OCI-LY7 (cell line): ENCODE measurements at regions not wholly inside any gene's neighbourhood (a gene's known extent, or its start where the extent isn't known, plus 50 kb on each side); places are given as distances from the start of the nearest gene placed in this dataset.

Experiments
- EZH2phosphoT487 ChIP-seq: fragments of 200-600 bp; sonication (generic); IDR thresholded peaks from 2 replicates; pipeline ENCODE4 v1.6.1; 2018; ENCODE audit warnings: low read depth, borderline replicate concordance, mild to moderate bottlenecking, mixed run types, antibody characterized with exemption, low read length, moderate library complexity, mixed read lengths
- TF ChIP-seq, protein P1 (sequence below): fragments of 200-600 bp; sonication (generic); conservative IDR thresholded peaks from 2 replicates; pipeline ENCODE4 v1.5.1; 2014; ENCODE audit warnings: mild to moderate bottlenecking, antibody characterized with exemption, low read length, moderate library complexity, mixed read lengths

- TF ChIP-seq EZH2phosphoT487: no peak
- TF ChIP-seq, protein P1, sequence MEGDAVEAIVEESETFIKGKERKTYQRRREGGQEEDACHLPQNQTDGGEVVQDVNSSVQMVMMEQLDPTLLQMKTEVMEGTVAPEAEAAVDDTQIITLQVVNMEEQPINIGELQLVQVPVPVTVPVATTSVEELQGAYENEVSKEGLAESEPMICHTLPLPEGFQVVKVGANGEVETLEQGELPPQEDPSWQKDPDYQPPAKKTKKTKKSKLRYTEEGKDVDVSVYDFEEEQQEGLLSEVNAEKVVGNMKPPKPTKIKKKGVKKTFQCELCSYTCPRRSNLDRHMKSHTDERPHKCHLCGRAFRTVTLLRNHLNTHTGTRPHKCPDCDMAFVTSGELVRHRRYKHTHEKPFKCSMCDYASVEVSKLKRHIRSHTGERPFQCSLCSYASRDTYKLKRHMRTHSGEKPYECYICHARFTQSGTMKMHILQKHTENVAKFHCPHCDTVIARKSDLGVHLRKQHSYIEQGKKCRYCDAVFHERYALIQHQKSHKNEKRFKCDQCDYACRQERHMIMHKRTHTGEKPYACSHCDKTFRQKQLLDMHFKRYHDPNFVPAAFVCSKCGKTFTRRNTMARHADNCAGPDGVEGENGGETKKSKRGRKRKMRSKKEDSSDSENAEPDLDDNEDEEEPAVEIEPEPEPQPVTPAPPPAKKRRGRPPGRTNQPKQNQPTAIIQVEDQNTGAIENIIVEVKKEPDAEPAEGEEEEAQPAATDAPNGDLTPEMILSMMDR: no peak
Measured at GRCh38 chr4:188680667-188681063, 541.4 kb downstream of the TRIML1 start.
